Osteoblast (primary cell): ENCODE measurements at regions not wholly inside any gene's neighbourhood (a gene's known extent, or its start where the extent isn't known, plus 50 kb on each side); places are given as distances from the start of the nearest gene placed in this dataset.

Source experiments
- DNase-seq: peaks from one replicate; pipeline ENCODE4 v3.0.0; 2011; ENCODE audit warnings: low spot score, mixed read lengths; ENCODE audit not compliant: insufficient read length; ENCODE audit errors: missing footprints
- H2AFZ ChIP-seq: 2 replicates; pipeline ENCODE4 v1.6.0; 2011; ENCODE audit warnings: mild to moderate bottlenecking, low read length
- H3K27ac ChIP-seq: 2 replicates; pipeline ENCODE4 v1.5.1; 2011; ENCODE audit warnings: mild to moderate bottlenecking, low read depth, low read length, moderate library complexity
- H3K27me3 ChIP-seq: 2 replicates; pipeline ENCODE4 v1.6.0; 2012; ENCODE audit warnings: mild to moderate bottlenecking, control low read depth, inconsistent platforms, low read length, moderate library complexity; ENCODE audit not compliant: insufficient read depth
- H3K36me3 ChIP-seq: 2 replicates; pipeline ENCODE4 v1.5.1; 2011; ENCODE audit warnings: mild to moderate bottlenecking, low read length, control low read depth, moderate library complexity; ENCODE audit not compliant: insufficient read depth
- H3K4me1 ChIP-seq: 2 replicates; pipeline ENCODE4 v1.5.1; 2011; ENCODE audit warnings: mild to moderate bottlenecking, low read length, control low read depth, moderate library complexity; ENCODE audit not compliant: insufficient read depth
- H3K4me2 ChIP-seq: 2 replicates; pipeline ENCODE4 v1.6.0; 2011; ENCODE audit warnings: mild to moderate bottlenecking, low read length; ENCODE audit not compliant: insufficient read depth
- H3K4me3 ChIP-seq: fragments of 200-600 bp; sonication (generic); 3 replicates; pipeline ENCODE4 v1.5.1; 2012; ENCODE audit warnings: mild to moderate bottlenecking, low read length, inconsistent platforms; ENCODE audit not compliant: insufficient read depth
- H3K79me2 ChIP-seq: 2 replicates; pipeline ENCODE4 v1.6.0; 2012; ENCODE audit warnings: mild to moderate bottlenecking, low read length, control low read depth, inconsistent platforms; ENCODE audit not compliant: insufficient read depth
- H3K9me3 ChIP-seq: 2 replicates; pipeline ENCODE4 v1.5.1; 2011; ENCODE audit warnings: low read depth, low read length, control low read depth
- H4K20me1 ChIP-seq: 2 replicates; pipeline ENCODE4 v1.6.0; 2012; ENCODE audit warnings: mild to moderate bottlenecking, low read length, control low read depth; ENCODE audit not compliant: insufficient read depth
- CTCF ChIP-seq: IDR thresholded peaks from 2 replicates; pipeline ENCODE4 v1.5.1; 2011; ENCODE audit warnings: mild to moderate bottlenecking, low read depth, low read length, moderate library complexity; ENCODE audit errors: extremely low read depth

GRCh38 chr6:90383196-90383822, 86.7 kb upstream of the BACH2 start:
- Histone ChIP-seq H3K27me3 (peaks cover 9% of the 10 kb centered on the region), H3K4me2 (no peak overlapping the region), H3K9me3 (no peaks in the 10 kb centered on the region), H3K79me2 (no peaks in the 10 kb centered on the region), H3K36me3 (no peaks in the 10 kb centered on the region), H2AFZ (no peak overlapping the region), H3K4me1 (no peaks in the 10 kb centered on the region), H4K20me1 (no peaks in the 10 kb centered on the region), H3K4me3 (no peak overlapping the region), H3K27ac (no peak overlapping the region)
- TF ChIP-seq CTCF: no peak
- DNase-seq: no peak

- Histone ChIP-seq H3K4me2 (no peak overlapping the region), H3K4me3 (no peak overlapping the region), H3K4me1 (no peaks in the 10 kb centered on the region), H3K27ac (no peak overlapping the region), H4K20me1 (no peaks in the 10 kb centered on the region), H3K79me2 (no peaks in the 10 kb centered on the region), H3K9me3 (no peaks in the 10 kb centered on the region), H3K36me3 (no peaks in the 10 kb centered on the region), H2AFZ (no peak overlapping the region), H3K27me3 (peaks cover 9% of the 10 kb centered on the region)
- no peak for DNase-seq
- no peak for TF ChIP-seq CTCF
These were observed 86.1 kb upstream of the BACH2 start for GRCh38 chr6:90382760-90383159.

DNA sequence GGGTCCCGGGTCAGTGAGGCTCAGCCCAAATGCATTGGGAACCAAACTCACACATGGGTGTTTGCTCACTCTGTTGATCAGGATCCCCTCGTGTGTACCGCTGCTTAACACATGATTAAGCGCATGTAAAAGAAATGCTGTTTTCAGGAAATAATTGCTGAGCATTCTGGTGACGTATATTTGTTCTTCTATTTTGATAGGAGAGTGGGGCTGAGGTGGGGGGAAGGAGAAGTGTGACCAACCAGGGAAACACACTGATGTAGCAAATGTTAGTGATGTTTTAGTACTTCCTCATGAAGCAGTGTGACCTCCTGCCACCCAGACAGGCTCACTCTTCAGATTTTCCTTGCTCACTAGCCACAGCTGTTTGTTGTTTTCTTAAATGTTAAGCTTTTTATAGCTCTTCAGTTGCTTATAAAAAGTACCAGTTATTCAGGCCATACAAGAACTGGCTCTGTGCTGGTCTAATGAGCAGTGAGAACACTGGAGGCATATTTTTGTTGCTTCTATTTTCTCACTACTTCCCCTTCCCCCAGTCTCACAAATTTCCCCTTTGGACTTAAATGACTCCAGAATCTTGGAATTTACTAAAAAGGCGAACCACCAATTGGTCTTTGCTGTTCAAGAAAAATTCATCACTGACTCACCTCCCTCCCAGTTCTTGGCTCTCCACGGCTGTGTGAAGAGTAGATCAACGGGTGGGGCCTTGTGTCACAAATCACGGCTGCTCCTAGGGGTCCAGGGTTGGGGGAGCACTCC, 79.2 kb upstream of the BACH2 start:
- H4K20me1 ChIP-seq: no peaks in the 10 kb centered on the region
- no peaks in the 10 kb centered on the region for H3K27me3 ChIP-seq
- H3K79me2 ChIP-seq: no peaks in the 10 kb centered on the region
- peak overlapping the region; percentile 52 for H3K4me2 ChIP-seq
- no peaks in the 10 kb centered on the region for H3K9me3 ChIP-seq
- no peaks in the 10 kb centered on the region for H3K36me3 ChIP-seq
- H3K27ac ChIP-seq: peak overlapping the region; percentile 70
- H2AFZ ChIP-seq: peak overlapping the region; percentile 2
- peaks cover 14% of the 10 kb centered on the region for H3K4me1 ChIP-seq
- no peak for TF ChIP-seq CTCF
- peak; percentile 54 for DNase-seq
- no peak overlapping the region for H3K4me3 ChIP-seq

- no peaks in the 10 kb centered on the region for H3K27me3 ChIP-seq
- H3K79me2 ChIP-seq: no peaks in the 10 kb centered on the region
- no peak overlapping the region for H2AFZ ChIP-seq
- H3K27ac ChIP-seq: no peak overlapping the region
- TF ChIP-seq CTCF: no peak
- H3K9me3 ChIP-seq: no peaks in the 10 kb centered on the region
- no peaks in the 10 kb centered on the region for H3K36me3 ChIP-seq
- H3K4me1 ChIP-seq: peaks cover 19% of the 10 kb centered on the region
- no peaks in the 10 kb centered on the region for H4K20me1 ChIP-seq
- no peak overlapping the region for H3K4me3 ChIP-seq
- DNase-seq: no peak
- no peak overlapping the region for H3K4me2 ChIP-seq
These were observed 77.6 kb upstream of the BACH2 start for GRCh38 chr6:90374201-90374600.
